PC-9 (cell line): ENCODE measurements at regions not wholly inside any gene's neighbourhood (a gene's known extent, or its start where the extent isn't known, plus 50 kb on each side); places are given as distances from the start of the nearest gene placed in this dataset.

Experiments used
- BruUV-seq: library from RNA; stranded (reverse); fragments of 400-500 nt; replicated peaks from 2 replicates; lab custom pipeline; 2021; lab: Mats Ljungman, UMichigan
- CTCF ChIA-PET: fragments of 300-600 bp; sonication (Branson Sonifier 250); formaldehyde crosslinking; loops from one replicate; lab custom pipeline; 2022; ENCODE audit warnings: antibody characterized with exemption; lab: Charles Lee
- POLR2A ChIA-PET: fragments of 300-600 bp; sonication (Branson Sonifier 250); formaldehyde crosslinking; loops from one replicate; lab custom pipeline; 2022; ENCODE audit warnings: antibody characterized with exemption; ENCODE audit not compliant: unreplicated experiment; lab: Charles Lee
- DNase-seq, 2 experiments: peaks; one replicate each; pipeline versions ENCODE4 v3.0.0 to v3.0.0-alpha.2; 2015 to 2022; ENCODE audit warnings: mixed read lengths in 1 of 2
- H2AFZ ChIP-seq: fragments of 200-600 bp; sonication (generic); 2 replicates; pipeline ENCODE4 v1.8.1; 2017; ENCODE audit warnings: antibody characterized with exemption
- H3F3A ChIP-seq: fragments of 200-600 bp; sonication (generic); 2 replicates; pipeline ENCODE4 v1.8.1; 2017; ENCODE audit warnings: antibody characterized with exemption, mild to moderate bottlenecking, low read depth; ENCODE audit not compliant: insufficient read depth
- H3K27ac ChIP-seq: fragments of 200-600 bp; sonication (generic); 2 replicates; pipeline ENCODE4 v1.6.1; 2016; ENCODE audit warnings: mixed run types
- H3K27me3 ChIP-seq: fragments of 200-600 bp; sonication (generic); 2 replicates; pipeline ENCODE4 v1.6.1; 2016; ENCODE audit warnings: low read depth, mixed run types; ENCODE audit not compliant: insufficient read depth
- H3K36me3 ChIP-seq: fragments of 200-600 bp; sonication (generic); 2 replicates; pipeline ENCODE4 v1.6.1; 2016; ENCODE audit warnings: low read depth, mixed run types
- H3K4me1 ChIP-seq: fragments of 200-600 bp; sonication (generic); replicated peaks from 2 replicates; pipeline ENCODE4 v1.6.1; 2016; ENCODE audit warnings: mixed run types; ENCODE audit not compliant: insufficient read depth
- H3K4me2 ChIP-seq: fragments of 200-600 bp; sonication (generic); 2 replicates; pipeline ENCODE4 v1.6.1; 2017; ENCODE audit warnings: mixed run types
- H3K4me3 ChIP-seq: fragments of 200-600 bp; sonication (generic); 2 replicates; pipeline ENCODE4 v1.6.1; 2016; ENCODE audit warnings: mixed run types
- H3K79me2 ChIP-seq: fragments of 200-600 bp; sonication (generic); 2 replicates; pipeline ENCODE4 v1.6.1; 2017; ENCODE audit warnings: low read depth, mixed run types
- H3K9me2 ChIP-seq: fragments of 200-600 bp; sonication (generic); 2 replicates; pipeline ENCODE4 v1.8.1; 2017; ENCODE audit warnings: mild to moderate bottlenecking; ENCODE audit not compliant: insufficient read depth
- H3K9me3 ChIP-seq: fragments of 200-600 bp; sonication (generic); 2 replicates; pipeline ENCODE4 v1.8.1; 2016; ENCODE audit warnings: low read depth; ENCODE audit not compliant: insufficient read depth
- H4K20me1 ChIP-seq: fragments of 200-600 bp; sonication (generic); 2 replicates; pipeline ENCODE4 v1.8.1; 2017; ENCODE audit not compliant: insufficient read depth
- EZH2 ChIP-seq: fragments of 200-600 bp; sonication (generic); IDR thresholded peaks from 2 replicates; pipeline ENCODE4 v1.8.0; 2017; ENCODE audit warnings: antibody characterized with exemption, low read depth
- intact Hi-C: fragments of 100-400 bp; cut with micrococcal nuclease; formaldehyde crosslinking; loops from one replicate; pipeline ENCODE4 v1.10.0; 2022; ENCODE audit not compliant: unreplicated experiment
- TF ChIP-seq, protein P1 (sequence below): fragments of 200-600 bp; sonication (generic); conservative IDR thresholded peaks from 2 replicates; pipeline ENCODE4 v1.6.1; 2017; ENCODE audit warnings: mixed run types, antibody characterized with exemption, mild to moderate bottlenecking, moderate library complexity

DNA sequence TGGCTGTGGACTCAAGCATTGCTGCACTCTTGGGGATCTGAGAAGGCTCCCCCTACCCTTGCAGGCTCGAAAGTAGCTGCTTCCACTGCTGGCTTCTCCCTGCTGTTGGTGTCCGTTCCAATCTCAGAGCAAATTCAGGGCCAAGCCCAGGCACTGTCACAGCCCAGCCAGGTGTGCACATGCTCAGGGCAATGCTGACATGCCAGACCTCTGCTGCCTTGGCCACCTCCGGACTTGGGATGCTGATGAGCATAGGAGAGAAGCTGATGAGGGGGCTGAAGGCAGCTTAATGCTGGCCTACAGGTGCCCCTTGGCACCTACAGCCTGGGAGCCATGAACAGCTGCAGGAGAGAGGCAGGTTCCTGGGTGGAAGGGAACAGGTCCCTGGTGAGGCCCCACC is 273.7 kb upstream of the KCNJ16 start:
- no peaks in the 10 kb centered on the region for H4K20me1 ChIP-seq
- H3K27me3 ChIP-seq: no peaks in the 10 kb centered on the region
- H3F3A ChIP-seq: no peaks in the 10 kb centered on the region
- no peak overlapping the region for H3K4me3 ChIP-seq
- CTCF ChIA-PET: no interaction called here
- intact Hi-C loops: no loop called here
- H3K79me2 ChIP-seq: no peaks in the 10 kb centered on the region
- no TSS peak for BruUV-seq
- no peak overlapping the region for H2AFZ ChIP-seq
- no peaks in the 10 kb centered on the region; the same call in 1 of the 2 replicates for H3K9me3 ChIP-seq
- TF ChIP-seq, protein P1, sequence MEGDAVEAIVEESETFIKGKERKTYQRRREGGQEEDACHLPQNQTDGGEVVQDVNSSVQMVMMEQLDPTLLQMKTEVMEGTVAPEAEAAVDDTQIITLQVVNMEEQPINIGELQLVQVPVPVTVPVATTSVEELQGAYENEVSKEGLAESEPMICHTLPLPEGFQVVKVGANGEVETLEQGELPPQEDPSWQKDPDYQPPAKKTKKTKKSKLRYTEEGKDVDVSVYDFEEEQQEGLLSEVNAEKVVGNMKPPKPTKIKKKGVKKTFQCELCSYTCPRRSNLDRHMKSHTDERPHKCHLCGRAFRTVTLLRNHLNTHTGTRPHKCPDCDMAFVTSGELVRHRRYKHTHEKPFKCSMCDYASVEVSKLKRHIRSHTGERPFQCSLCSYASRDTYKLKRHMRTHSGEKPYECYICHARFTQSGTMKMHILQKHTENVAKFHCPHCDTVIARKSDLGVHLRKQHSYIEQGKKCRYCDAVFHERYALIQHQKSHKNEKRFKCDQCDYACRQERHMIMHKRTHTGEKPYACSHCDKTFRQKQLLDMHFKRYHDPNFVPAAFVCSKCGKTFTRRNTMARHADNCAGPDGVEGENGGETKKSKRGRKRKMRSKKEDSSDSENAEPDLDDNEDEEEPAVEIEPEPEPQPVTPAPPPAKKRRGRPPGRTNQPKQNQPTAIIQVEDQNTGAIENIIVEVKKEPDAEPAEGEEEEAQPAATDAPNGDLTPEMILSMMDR: no peak
- TF ChIP-seq EZH2: no peak
- POLR2A ChIA-PET: no interaction called here
- H3K4me2 ChIP-seq: no peak overlapping the region
- H3K4me1 ChIP-seq: no peaks in the 10 kb centered on the region
- no peak for DNase-seq
- H3K9me2 ChIP-seq: no peaks in the 10 kb centered on the region
- H3K36me3 ChIP-seq: no peaks in the 10 kb centered on the region
- no peak overlapping the region for H3K27ac ChIP-seq

DNA sequence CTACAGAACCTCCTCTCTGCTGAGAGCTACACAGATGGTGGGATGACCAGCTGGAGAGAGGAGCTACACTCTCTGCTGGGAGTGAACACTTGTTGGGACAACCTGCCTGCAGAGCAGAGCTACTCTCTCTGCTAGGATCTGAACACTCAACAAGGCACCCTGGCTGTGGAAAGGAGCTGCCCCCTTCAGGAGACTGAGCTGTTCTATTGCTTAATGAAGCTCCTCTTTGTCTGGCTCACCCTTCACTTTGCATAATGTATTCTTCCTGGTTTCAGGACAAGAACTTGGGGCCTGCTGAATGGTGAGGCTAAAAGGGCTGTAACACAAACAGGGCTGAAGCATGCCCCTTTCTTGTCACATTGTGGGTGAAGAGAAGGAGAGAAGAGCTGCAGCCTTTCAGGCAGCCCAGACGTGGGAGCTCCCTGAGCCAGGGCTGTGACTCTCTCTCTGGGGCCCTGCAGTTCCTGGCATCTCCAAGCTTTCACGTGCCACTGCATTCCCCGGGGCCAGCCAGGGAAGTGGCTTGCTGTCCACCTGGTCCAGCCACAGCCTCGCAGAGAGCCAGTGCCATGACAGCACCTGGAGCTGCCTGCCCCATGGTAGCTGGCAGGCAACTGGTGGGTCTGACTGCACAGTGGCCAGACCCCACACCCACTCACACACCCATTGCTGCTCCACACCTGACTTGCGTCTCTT is 272.8 kb upstream of the KCNJ16 start:
- no peaks in the 10 kb centered on the region for H3K4me1 ChIP-seq
- H3K27me3 ChIP-seq: no peaks in the 10 kb centered on the region
- H3K79me2 ChIP-seq: no peaks in the 10 kb centered on the region
- H4K20me1 ChIP-seq: no peaks in the 10 kb centered on the region
- no peaks in the 10 kb centered on the region; the same call in 1 of the 2 replicates for H3K9me3 ChIP-seq
- no peak overlapping the region for H3K4me3 ChIP-seq
- intact Hi-C loops: no loop called here
- no peak for DNase-seq
- H3K27ac ChIP-seq: no peak overlapping the region
- no peak overlapping the region for H3K4me2 ChIP-seq
- no peak for TF ChIP-seq EZH2
- TF ChIP-seq, protein P1: no peak
- H3K9me2 ChIP-seq: no peaks in the 10 kb centered on the region
- no TSS peak for BruUV-seq
- no peaks in the 10 kb centered on the region for H3F3A ChIP-seq
- H2AFZ ChIP-seq: no peak overlapping the region
- ChIA-PET POLR2A (no interaction called here), CTCF (no interaction called here)
- H3K36me3 ChIP-seq: no peaks in the 10 kb centered on the region

DNA sequence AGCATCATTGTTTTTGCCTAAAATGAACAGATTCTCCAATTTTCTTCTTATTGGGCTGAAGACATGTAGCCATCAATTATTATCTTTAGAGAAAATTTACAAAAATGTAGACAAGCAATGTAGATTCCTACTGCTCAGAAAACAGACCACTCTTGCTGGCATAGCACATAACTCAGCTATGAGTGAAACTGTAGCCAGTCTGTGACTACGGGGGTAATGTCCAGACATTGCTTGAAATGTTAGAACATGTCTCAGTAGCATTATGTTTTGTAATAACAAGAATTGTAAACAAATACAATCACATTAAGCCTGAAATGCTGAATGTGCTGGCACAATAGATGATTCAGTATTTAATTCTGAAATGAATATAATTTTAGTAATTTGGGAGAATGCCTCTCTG is 265.7 kb upstream of the KCNJ16 start:
- ChIA-PET POLR2A (no interaction called here), CTCF (no interaction called here)
- TF ChIP-seq EZH2: no peak
- TF ChIP-seq, protein P1: no peak
- H3F3A ChIP-seq: peaks cover 12% of the 10 kb centered on the region; the same call in 1 of the 2 replicates
- H3K9me2 ChIP-seq: no peaks in the 10 kb centered on the region
- H3K4me1 ChIP-seq: peaks cover 20% of the 10 kb centered on the region
- no peak overlapping the region for H3K4me2 ChIP-seq
- H3K27ac ChIP-seq: no peak overlapping the region
- H3K36me3 ChIP-seq: no peaks in the 10 kb centered on the region
- no peaks in the 10 kb centered on the region for H3K27me3 ChIP-seq
- no peaks in the 10 kb centered on the region for H4K20me1 ChIP-seq
- no peaks in the 10 kb centered on the region for H3K9me3 ChIP-seq
- DNase-seq: no peak
- intact Hi-C loops: no loop called here
- H3K79me2 ChIP-seq: no peaks in the 10 kb centered on the region
- BruUV-seq: no TSS peak
- no peak overlapping the region for H2AFZ ChIP-seq
- no peak overlapping the region for H3K4me3 ChIP-seq
